CD4-positive, alpha-beta T cell treated with Interleukin-15 for 4 hours (primary cell): ENCODE measurements at regions not wholly inside any gene's neighbourhood (a gene's known extent, or its start where the extent isn't known, plus 50 kb on each side); places are given as distances from the start of the nearest gene placed in this dataset.
"Not testable (repeated sequence)": the region's sequence is repeated elsewhere in the genome, so short reads cannot be mapped to it uniquely, and the experiment has no call there.

Experiments
- DNase-seq: peaks from one replicate; pipeline ENCODE4 v3.0.0-alpha.2; 2020; ENCODE audit warnings: low spot score

DNA sequence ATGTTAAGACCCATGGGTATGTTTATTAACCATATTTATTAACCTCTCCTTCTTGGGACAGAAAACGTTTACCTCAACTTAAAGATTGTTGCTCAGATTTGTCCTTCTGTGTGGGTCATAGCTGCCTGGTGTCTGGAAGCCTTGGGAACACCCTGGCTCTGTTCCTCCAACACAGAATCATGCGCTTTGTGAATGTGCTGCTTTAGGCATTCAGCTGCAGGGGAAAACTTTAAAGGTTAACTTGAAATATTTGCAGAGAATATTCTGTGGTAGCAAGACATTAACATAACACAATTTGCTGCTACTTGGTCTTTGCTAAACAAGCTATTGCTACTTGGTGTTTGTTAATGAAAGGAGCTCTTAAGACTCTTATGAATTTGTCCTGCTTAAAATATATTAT, 50.5 kb upstream of the THOC3 start:
- DNase-seq, result not testable (repeated sequence)

DNA sequence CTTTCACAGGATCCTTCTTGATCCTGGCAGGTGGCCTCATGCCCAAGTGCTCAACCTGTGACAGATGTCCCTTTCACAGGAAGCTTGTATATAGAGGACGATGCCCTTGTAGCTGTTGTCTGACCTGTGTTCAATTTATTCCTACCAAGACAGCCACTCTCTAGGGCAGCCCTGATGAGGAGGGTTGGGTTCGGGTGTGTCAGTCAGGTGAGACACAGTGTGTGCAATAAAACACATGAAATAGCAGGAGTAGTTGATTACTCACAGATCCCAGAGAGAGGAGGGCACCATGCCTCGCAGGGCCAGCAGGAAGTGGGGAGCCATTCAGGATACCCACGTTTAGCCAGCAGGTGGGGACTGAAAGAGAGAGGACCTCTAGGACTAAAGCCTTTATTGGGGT, 52.7 kb upstream of the THOC3 start:
- not testable (repeated sequence) for DNase-seq

DNA sequence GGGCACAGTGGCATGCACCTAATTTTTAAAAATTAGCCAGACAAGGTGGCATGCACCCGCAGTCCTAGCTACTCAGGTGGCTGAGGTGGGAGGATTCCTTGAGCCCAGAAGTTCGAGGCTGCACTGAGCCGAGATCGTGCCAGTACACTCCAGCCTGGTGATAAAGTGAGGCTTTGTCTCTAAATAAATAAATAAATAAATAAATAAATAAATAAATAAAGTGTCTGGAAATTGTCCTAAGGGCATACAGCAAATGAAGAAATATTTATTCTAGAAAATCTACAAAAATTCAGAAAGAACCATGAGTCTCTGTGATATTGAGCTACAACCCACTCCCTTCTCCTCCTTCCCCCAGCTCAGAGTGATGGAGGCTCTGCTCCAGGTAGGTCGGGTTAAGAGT, 55.4 kb upstream of the THOC3 start:
- not testable (repeated sequence) for DNase-seq

DNA sequence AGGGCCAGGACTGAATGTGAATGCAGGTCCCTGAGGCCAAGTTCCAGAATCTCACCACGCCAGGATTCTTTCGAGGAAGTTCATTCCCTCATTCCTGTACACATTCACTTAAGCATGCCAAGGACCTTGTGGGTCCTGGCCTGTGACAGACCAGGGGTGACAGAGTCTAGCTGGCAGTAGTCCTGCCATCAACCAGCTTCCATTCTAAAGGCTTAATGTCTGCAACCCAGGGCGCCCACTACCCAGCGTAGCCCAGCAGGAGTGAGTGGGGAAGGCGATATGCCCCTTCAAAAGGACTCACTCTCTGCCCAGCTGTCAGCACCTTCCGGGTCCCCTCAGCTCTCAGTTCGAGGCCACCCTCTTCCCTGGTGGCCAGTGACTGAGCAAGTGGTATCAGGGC, 61.3 kb upstream of the THOC3 start:
- not testable (repeated sequence) for DNase-seq

- DNase-seq, result peak; percentile 53
These were observed 62.4 kb upstream of the THOC3 start for GRCh38 chr5:176030361-176031117.

GRCh38 chr5:176031118-176031510, 63.0 kb upstream of the THOC3 start:
- DNase-seq, result not testable (repeated sequence)

GRCh38 chr5:176033186-176033585, 65.1 kb upstream of the THOC3 start:
- DNase-seq, result not testable (repeated sequence)

GRCh38 chr5:176034407-176035200, 66.5 kb upstream of the THOC3 start:
- DNase-seq, result not testable (repeated sequence)

- not testable (repeated sequence) for DNase-seq
These were observed 67.1 kb upstream of the THOC3 start for GRCh38 chr5:176035201-176035530.

- DNase-seq, result not testable (repeated sequence)
These were observed 67.7 kb upstream of the THOC3 start for GRCh38 chr5:176035816-176036308.

DNA sequence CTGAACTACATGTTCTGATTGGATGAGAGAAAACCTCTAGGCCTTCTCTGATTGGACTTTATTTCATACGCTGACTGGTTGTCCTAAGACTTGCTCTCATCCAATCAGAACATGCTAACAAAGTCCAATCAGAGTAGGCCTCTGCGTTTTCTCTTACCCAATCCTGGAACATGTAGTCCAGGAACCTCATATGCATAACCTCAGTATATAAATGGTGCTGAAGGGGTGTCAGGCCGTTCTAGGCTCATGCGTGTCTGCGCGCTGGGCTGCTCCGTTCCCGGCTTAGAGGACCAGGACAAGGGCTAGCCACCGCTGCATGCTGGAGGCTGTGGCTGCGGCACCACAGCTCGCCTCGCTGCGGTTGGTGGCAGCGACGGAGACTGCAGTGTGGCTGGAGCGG, 68.3 kb upstream of the THOC3 start:
- DNase-seq, result not testable (repeated sequence)

DNA sequence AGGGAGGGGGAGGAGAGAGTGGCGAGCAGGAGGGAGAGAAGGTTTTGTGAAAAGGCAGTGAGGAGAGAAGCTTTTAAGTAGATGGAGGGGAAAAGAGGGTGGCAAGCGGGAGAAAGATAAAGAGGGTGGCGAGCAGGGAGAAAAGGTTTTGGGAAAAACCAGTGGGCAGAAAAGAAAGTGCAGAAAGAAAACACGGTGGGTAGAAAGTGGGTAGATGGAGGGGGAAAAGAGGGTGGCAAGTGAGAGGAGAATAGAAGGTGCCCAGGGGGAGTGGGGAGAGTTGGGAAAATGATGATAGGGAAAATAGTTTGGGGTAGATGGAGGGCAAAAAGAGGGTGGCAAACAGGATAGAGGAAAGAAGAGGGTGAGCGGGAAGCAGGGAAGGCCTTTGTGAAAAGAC, 69.1 kb upstream of the THOC3 start:
- DNase-seq, result not testable (repeated sequence)

DNA sequence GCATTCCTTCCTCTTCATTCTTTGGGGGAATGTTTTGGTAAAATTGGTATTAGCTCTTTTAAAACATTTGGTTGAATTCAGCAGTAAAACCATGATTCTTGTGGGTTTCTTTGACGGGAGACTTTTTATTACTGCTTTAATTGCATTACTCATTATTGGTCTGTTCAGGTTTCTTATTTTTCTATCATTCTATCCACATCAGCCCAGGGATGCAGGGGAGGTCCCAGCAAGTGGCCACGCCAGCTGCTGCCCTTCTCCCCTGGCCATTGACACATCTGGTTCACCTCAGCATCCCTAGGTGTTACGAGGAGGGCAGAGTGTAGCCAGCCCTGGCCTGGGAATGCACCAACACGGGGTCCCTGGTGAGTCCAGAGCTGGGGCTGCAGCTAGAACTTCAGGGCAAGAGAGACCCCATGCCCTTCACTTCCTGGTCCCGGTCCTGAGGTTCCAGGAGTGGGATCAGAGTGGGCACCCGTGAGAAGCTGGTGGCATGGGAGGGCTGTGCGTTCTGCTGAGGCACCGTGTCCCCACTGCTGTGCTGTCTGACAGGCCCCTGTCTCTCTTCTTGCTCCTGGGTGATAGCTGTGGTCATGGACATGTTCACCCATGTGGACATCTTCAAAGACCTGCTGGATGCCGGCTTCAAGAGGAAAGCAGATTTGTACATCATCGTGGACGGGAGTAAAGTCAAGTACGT, 72.1 kb upstream of the THOC3 start:
- not testable (repeated sequence) for DNase-seq

DNA sequence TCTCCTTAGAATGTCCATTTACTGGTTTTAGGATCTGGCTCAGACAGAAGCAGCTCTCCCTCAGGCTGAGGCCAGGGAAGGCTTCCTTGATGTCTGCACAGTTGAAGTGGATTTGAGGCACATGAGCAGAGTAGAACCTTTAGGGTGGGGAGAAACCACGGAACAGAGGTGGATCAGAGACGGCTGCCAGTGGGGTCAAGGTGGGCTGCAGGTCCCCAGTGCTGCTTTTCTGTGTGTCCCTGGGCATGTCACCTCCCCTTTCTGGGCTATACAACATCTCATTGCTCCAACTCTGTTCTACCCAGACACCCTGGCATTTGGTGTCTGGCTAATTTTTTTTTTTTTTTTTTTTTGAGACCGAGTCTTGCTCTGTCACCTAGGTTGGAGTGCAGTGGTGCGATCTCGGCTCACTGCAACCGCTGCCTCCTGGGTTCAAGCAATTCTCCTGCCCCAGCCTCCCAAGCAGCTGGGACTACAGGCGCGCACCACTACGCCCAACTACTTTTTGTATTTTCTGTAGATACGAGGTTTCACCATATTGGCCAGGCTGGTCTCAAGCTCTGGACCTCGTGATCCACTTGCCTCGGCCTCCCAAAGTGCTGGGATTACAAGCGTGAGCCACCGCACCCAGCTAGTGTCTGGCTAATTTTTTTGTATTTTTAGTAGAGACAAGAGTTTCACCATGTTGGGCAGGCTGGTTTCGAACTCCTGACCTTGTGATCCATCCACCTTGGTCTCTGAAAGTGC, 73.3 kb upstream of the THOC3 start:
- DNase-seq, result not testable (repeated sequence)

DNA sequence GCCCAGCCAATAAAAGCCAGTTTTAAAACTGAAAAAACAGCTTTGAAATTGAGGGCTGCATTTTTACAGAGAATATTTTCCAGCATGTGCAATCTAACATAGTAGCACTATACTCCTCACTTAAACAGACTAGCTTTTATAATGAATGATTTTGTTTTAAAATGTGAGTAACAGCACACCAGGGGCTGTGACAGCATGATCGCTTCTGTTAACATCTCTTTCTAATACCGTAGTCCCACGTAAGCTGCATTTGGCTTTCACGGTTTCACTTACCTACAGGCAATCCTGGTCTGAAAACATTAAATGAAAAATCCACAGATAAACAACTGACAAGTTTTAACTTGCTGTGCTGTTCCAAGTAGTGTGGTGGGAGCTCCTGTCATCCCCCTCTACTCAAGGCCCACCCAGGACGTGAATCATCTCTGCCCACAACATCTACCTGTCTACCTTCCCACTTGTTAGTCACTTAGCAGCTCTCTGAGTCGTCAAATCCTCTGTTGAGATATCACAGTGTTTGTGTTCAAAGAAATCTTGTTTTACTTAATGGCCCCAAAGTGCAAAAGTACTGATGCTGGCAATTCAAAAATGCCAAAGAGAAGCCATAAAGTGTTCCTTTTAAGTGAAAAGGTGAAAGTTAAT, 74.0 kb upstream of the THOC3 start:
- DNase-seq, result peak; percentile 77

DNA sequence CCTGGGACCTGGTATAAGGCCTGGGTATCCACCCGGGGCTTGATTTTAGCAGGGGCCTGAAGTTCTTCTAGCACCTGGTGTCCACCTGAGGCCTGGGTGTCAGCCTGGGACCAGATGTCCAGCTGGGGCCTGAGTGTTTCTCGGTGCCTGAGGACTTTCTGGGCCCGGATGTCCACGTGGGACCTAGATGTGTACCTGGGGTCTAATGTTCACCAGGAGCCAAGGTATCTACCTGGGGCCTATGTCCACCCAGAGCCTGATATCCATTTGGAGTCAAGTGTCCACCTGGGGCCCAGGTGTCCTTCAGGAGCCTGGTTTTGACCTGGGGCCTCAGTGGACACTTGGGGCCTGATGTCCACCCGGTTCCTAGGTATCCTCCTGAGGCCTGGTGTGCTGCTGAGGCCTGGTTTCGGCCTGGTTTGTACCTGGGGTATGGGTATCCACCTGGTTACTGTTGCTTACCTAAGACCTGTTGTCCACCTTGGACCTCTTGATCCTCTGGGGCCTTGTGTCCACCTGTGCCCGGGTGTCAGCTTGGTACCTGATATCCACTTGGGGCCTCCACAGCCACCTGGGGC, 75.2 kb upstream of the THOC3 start:
- DNase-seq, result not testable (repeated sequence)

GRCh38 chr5:176043986-176044385, 75.9 kb upstream of the THOC3 start:
- not testable (repeated sequence) for DNase-seq

- not testable (repeated sequence) for DNase-seq
These were observed 76.3 kb upstream of the THOC3 start for GRCh38 chr5:176044431-176044830.

- DNase-seq, result peak; percentile 29
These were observed 77.3 kb upstream of the THOC3 start for GRCh38 chr5:176045442-176045841.

- DNase-seq, result not testable (repeated sequence)
These were observed 80.6 kb upstream of the THOC3 start for GRCh38 chr5:176048671-176049070.
